ENCODE measurements at regions not wholly inside any gene's neighbourhood (a gene's known extent, or its start where the extent isn't known, plus 50 kb on each side); places are given as distances from the start of the nearest gene placed in this dataset.

- TF ChIP-seq SP1 (IDR thresholded peaks at IDR 0.05), result no peak
- no peak for TF ChIP-seq ARNT (IDR thresholded peaks at IDR 0.05)
- TF ChIP-seq BHLHE40 (IDR thresholded peaks at IDR 0.05; ENCODE audit: borderline replicate concordance), result no peak
- no peak for TF ChIP-seq ELF4 (IDR thresholded peaks at IDR 0.05)
- no peak for TF ChIP-seq L3MBTL2 (conservative IDR thresholded peaks at IDR 0.05)
- TF ChIP-seq TARDBP (IDR thresholded peaks at IDR 0.05), result no peak
- ChIA-PET CTCF (no interaction called here), POLR2A (no interaction called here)
- no peak for DNase-seq (ENCODE audit: extremely low spot score)
Observed at GRCh38 chr6:168968801-168969200, 284.8 kb downstream of the THBS2 start.

GRCh38 chr6:168968228-168968627, 285.4 kb downstream of the THBS2 start:
- POLR2A ChIA-PET, result no interaction called here
- CTCF ChIA-PET, result no interaction called here
- peak; percentile 46 for DNase-seq (ENCODE audit: extremely low spot score)
- TF ChIP-seq FOXK2 (IDR thresholded peaks at IDR 0.05), result no peak
- no peak for TF ChIP-seq FOXA1 (IDR thresholded peaks at IDR 0.05)
- no peak for TF ChIP-seq PKNOX1 (IDR thresholded peaks at IDR 0.05)
- TF ChIP-seq ELF4 (IDR thresholded peaks at IDR 0.05), result no peak
- no peak for TF ChIP-seq TARDBP (IDR thresholded peaks at IDR 0.05)
- TF ChIP-seq ARNT (IDR thresholded peaks at IDR 0.05), result no peak
- TF ChIP-seq HDGF (IDR thresholded peaks at IDR 0.05; ENCODE audit: borderline replicate concordance), result no peak
- no peak for TF ChIP-seq ZNF384 (IDR thresholded peaks at IDR 0.05)
- no peak for TF ChIP-seq LEF1 (IDR thresholded peaks at IDR 0.05; ENCODE audit: borderline replicate concordance)
- no peak for TF ChIP-seq BHLHE40 (IDR thresholded peaks at IDR 0.05; ENCODE audit: borderline replicate concordance)
- TF ChIP-seq FOXM1 (IDR thresholded peaks at IDR 0.05; ENCODE audit: borderline replicate concordance), result no peak
- no peak for TF ChIP-seq SUZ12 (IDR thresholded peaks at IDR 0.05)
- TF ChIP-seq SP1 (IDR thresholded peaks at IDR 0.05), result no peak
- TF ChIP-seq L3MBTL2 (conservative IDR thresholded peaks at IDR 0.05), result no peak

- TF ChIP-seq ELF4 (IDR thresholded peaks at IDR 0.05) (no peak), TARDBP (IDR thresholded peaks at IDR 0.05) (no peak), FOXA1 (IDR thresholded peaks at IDR 0.05) (no peak)
- no peak for DNase-seq (ENCODE audit: extremely low spot score)
- POLR2A ChIA-PET, result no interaction called here
- CTCF ChIA-PET, result no interaction called here
Observed at GRCh38 chr6:168967281-168967925, 286.2 kb downstream of the THBS2 start.

- DNase-seq (ENCODE audit: extremely low spot score), result no peak
- POLR2A ChIA-PET, result no interaction called here
- CTCF ChIA-PET, result no interaction called here
- TF ChIP-seq PKNOX1 (IDR thresholded peaks at IDR 0.05) (no peak), HDGF (IDR thresholded peaks at IDR 0.05; ENCODE audit: borderline replicate concordance) (no peak), ZNF384 (IDR thresholded peaks at IDR 0.05) (no peak), LEF1 (IDR thresholded peaks at IDR 0.05; ENCODE audit: borderline replicate concordance) (no peak), SUZ12 (IDR thresholded peaks at IDR 0.05) (no peak), SP1 (IDR thresholded peaks at IDR 0.05) (no peak), TARDBP (IDR thresholded peaks at IDR 0.05) (no peak), NFRKB (IDR thresholded peaks at IDR 0.05) (no peak)
Observed at GRCh38 chr6:168964138-168964835, 289.4 kb downstream of the THBS2 start.

GRCh38 chr6:168962886-168963285, 290.8 kb downstream of the THBS2 start:
- CTCF ChIA-PET, result no interaction called here
- no peak for TF ChIP-seq ARNT (IDR thresholded peaks at IDR 0.05)
- POLR2A ChIA-PET, result no interaction called here

GRCh38 chr6:168961264-168961656, 292.4 kb downstream of the THBS2 start:
- TF ChIP-seq FOXK2 (IDR thresholded peaks at IDR 0.05) (no peak), FOXM1 (IDR thresholded peaks at IDR 0.05; ENCODE audit: borderline replicate concordance) (no peak), BHLHE40 (IDR thresholded peaks at IDR 0.05; ENCODE audit: borderline replicate concordance) (no peak), SUZ12 (IDR thresholded peaks at IDR 0.05) (no peak), ZNF384 (IDR thresholded peaks at IDR 0.05) (no peak), TARDBP (IDR thresholded peaks at IDR 0.05) (no peak), FOXA1 (IDR thresholded peaks at IDR 0.05) (no peak), SP1 (IDR thresholded peaks at IDR 0.05) (no peak), LEF1 (IDR thresholded peaks at IDR 0.05; ENCODE audit: borderline replicate concordance) (no peak), NFRKB (IDR thresholded peaks at IDR 0.05) (no peak), ARNT (IDR thresholded peaks at IDR 0.05) (no peak), PKNOX1 (IDR thresholded peaks at IDR 0.05) (no peak), ELF4 (IDR thresholded peaks at IDR 0.05) (no peak), CTBP1 (IDR thresholded peaks at IDR 0.05; ENCODE audit: borderline replicate concordance) (no peak), HDGF (IDR thresholded peaks at IDR 0.05; ENCODE audit: borderline replicate concordance) (no peak), L3MBTL2 (conservative IDR thresholded peaks at IDR 0.05) (no peak)

More at GRCh38 chr6:168962886-168963285, 290.8 kb downstream of the THBS2 start:
- no peak for DNase-seq (ENCODE audit: extremely low spot score)

More at GRCh38 chr6:168961264-168961656, 292.4 kb downstream of the THBS2 start:
- DNase-seq (ENCODE audit: extremely low spot score), result no peak
- ChIA-PET POLR2A (no interaction called here), CTCF (no interaction called here)
